ENCODE measurements at regions not wholly inside any gene's neighbourhood (a gene's known extent, or its start where the extent isn't known, plus 50 kb on each side); places are given as distances from the start of the nearest gene placed in this dataset.
A peak's percentile ranks its signal among the peaks of the same experiment; 100 is the strongest.

GRCh38 chr2:48148841-48149430 is 165.5 kb upstream of the FOXN2 start:
- no peaks in the 10 kb centered on the region for H3K4me1 ChIP-seq (ENCODE audit: control insufficient read depth, extremely low read depth, insufficient read depth, low read length)
- H3K9me3 ChIP-seq (ENCODE audit: control insufficient read depth, insufficient read depth, low read depth, low read length), result no peaks in the 10 kb centered on the region
- H3K27me3 ChIP-seq (ENCODE audit: control insufficient read depth, insufficient read depth, low read length), result no peaks in the 10 kb centered on the region
- no peak overlapping the region for H3K27ac ChIP-seq (ENCODE audit: insufficient read depth, low read length)
- H3K4me2 ChIP-seq (ENCODE audit: extremely low read depth, insufficient read depth, low read length), result peak overlapping the region; percentile 64
- peak in 1 of 2 donors; percentile 68 for DNase-seq (ENCODE audit: low read depth in 2 of 2)
- H3K79me2 ChIP-seq (ENCODE audit: control insufficient read depth, insufficient read depth, low read length), result no peaks in the 10 kb centered on the region
- H3K4me3 ChIP-seq (replicated peaks in 1 of 4; ENCODE audit: control extremely low read depth in 1 of 4, insufficient read depth in 1 of 4, low read depth in 3 of 4, low read length in 4 of 4), result no peak overlapping the region
- no peaks in the 10 kb centered on the region for H4K20me1 ChIP-seq (ENCODE audit: control insufficient read depth, extremely low read depth, insufficient read depth, low read length)
- TF ChIP-seq EZH2 (IDR thresholded peaks at IDR 0.05; ENCODE audit: low read length, missing control alignments) (no peak), CTCF (conservative IDR thresholded peaks at IDR 0.05 in 1 of 2, IDR thresholded peaks at IDR 0.05 in 1 of 2; ENCODE audit: low read depth in 1 of 2, low read length in 2 of 2) (no peak)
- no peaks in the 10 kb centered on the region for H3K36me3 ChIP-seq (ENCODE audit: control insufficient read depth, insufficient read depth, low read length)
- H3K9ac ChIP-seq (ENCODE audit: insufficient read depth, low read length), result no peak overlapping the region
- H2AFZ ChIP-seq (ENCODE audit: low read length), result peak overlapping the region; percentile 5

GRCh38 chr2:48157150-48157549 is 157.3 kb upstream of the FOXN2 start:
- H3K9ac ChIP-seq (ENCODE audit: insufficient read depth, low read length), result no peak overlapping the region
- H3K36me3 ChIP-seq (ENCODE audit: control insufficient read depth, insufficient read depth, low read length), result no peaks in the 10 kb centered on the region
- H3K4me2 ChIP-seq (ENCODE audit: extremely low read depth, insufficient read depth, low read length), result no peak overlapping the region
- no peaks in the 10 kb centered on the region for H3K4me1 ChIP-seq (ENCODE audit: control insufficient read depth, extremely low read depth, insufficient read depth, low read length)
- no peaks in the 10 kb centered on the region for H3K79me2 ChIP-seq (ENCODE audit: control insufficient read depth, insufficient read depth, low read length)
- no peak overlapping the region for H3K27ac ChIP-seq (ENCODE audit: insufficient read depth, low read length)
- H3K27me3 ChIP-seq (ENCODE audit: control insufficient read depth, insufficient read depth, low read length), result no peaks in the 10 kb centered on the region
- H3K4me3 ChIP-seq (replicated peaks in 1 of 4; ENCODE audit: control extremely low read depth in 1 of 4, insufficient read depth in 1 of 4, low read depth in 3 of 4, low read length in 4 of 4), result no peak overlapping the region
- TF ChIP-seq CTCF (conservative IDR thresholded peaks at IDR 0.05 in 1 of 2, IDR thresholded peaks at IDR 0.05 in 1 of 2; ENCODE audit: low read depth in 1 of 2, low read length in 2 of 2) (no peak), EZH2 (IDR thresholded peaks at IDR 0.05; ENCODE audit: low read length, missing control alignments) (no peak)
- H3K9me3 ChIP-seq (ENCODE audit: control insufficient read depth, insufficient read depth, low read depth, low read length), result no peaks in the 10 kb centered on the region
- H2AFZ ChIP-seq (ENCODE audit: low read length), result no peak overlapping the region
- no peaks in the 10 kb centered on the region for H4K20me1 ChIP-seq (ENCODE audit: control insufficient read depth, extremely low read depth, insufficient read depth, low read length)
- DNase-seq (ENCODE audit: low read depth in 2 of 2), result no peak

GRCh38 chr2:48161628-48162027 is 152.9 kb upstream of the FOXN2 start:
- Histone ChIP-seq H3K36me3 (ENCODE audit: control insufficient read depth, insufficient read depth, low read length) (no peaks in the 10 kb centered on the region), H3K27me3 (ENCODE audit: control insufficient read depth, insufficient read depth, low read length) (no peaks in the 10 kb centered on the region), H3K4me3 (replicated peaks in 1 of 4; ENCODE audit: control extremely low read depth in 1 of 4, insufficient read depth in 1 of 4, low read depth in 3 of 4, low read length in 4 of 4) (no peak overlapping the region), H3K9me3 (ENCODE audit: control insufficient read depth, insufficient read depth, low read depth, low read length) (no peaks in the 10 kb centered on the region), H3K79me2 (ENCODE audit: control insufficient read depth, insufficient read depth, low read length) (no peaks in the 10 kb centered on the region), H4K20me1 (ENCODE audit: control insufficient read depth, extremely low read depth, insufficient read depth, low read length) (no peaks in the 10 kb centered on the region), H2AFZ (ENCODE audit: low read length) (no peak overlapping the region), H3K4me1 (ENCODE audit: control insufficient read depth, extremely low read depth, insufficient read depth, low read length) (no peaks in the 10 kb centered on the region), H3K4me2 (ENCODE audit: extremely low read depth, insufficient read depth, low read length) (no peak overlapping the region), H3K9ac (ENCODE audit: insufficient read depth, low read length) (no peak overlapping the region), H3K27ac (ENCODE audit: insufficient read depth, low read length) (no peak overlapping the region)
- no peak for TF ChIP-seq EZH2 (IDR thresholded peaks at IDR 0.05; ENCODE audit: low read length, missing control alignments)
- no peak for TF ChIP-seq CTCF (conservative IDR thresholded peaks at IDR 0.05 in 1 of 2, IDR thresholded peaks at IDR 0.05 in 1 of 2; ENCODE audit: low read depth in 1 of 2, low read length in 2 of 2)
- DNase-seq (ENCODE audit: low read depth in 2 of 2), result no peak
